Dendritic cell treated with granulocyte-macrophage colony-stimulating factor and Interleukin-4, amounts not matched to agents 40 ng/mL and 50 ng/mL, for 4 days (primary cell): ENCODE measurements at regions not wholly inside any gene's neighbourhood (a gene's known extent, or its start where the extent isn't known, plus 50 kb on each side); places are given as distances from the start of the nearest gene placed in this dataset.
"Not testable (repeated sequence)": the region's sequence is repeated elsewhere in the genome, so short reads cannot be mapped to it uniquely, and the experiment has no call there.

ENCODE experiments used
- H3K27ac Mint-ChIP-seq: one replicate; pipeline ENCODE4 v1.8.0; 2022; ENCODE audit warnings: mild to moderate bottlenecking, mixed read lengths
- H3K27me3 Mint-ChIP-seq: one replicate; pipeline ENCODE4 v1.8.0; 2022; ENCODE audit warnings: mild to moderate bottlenecking, mixed read lengths
- H3K36me3 Mint-ChIP-seq: one replicate; pipeline ENCODE4 v1.8.0; 2022; ENCODE audit warnings: low read depth, mixed read lengths
- H3K4me1 Mint-ChIP-seq: one replicate; pipeline ENCODE4 v1.8.0; 2022; ENCODE audit warnings: low read depth, mixed read lengths
- H3K4me3 Mint-ChIP-seq: one replicate; pipeline ENCODE4 v1.8.0; 2022; ENCODE audit warnings: mild to moderate bottlenecking, moderate library complexity, mixed read lengths
- H3K9me3 Mint-ChIP-seq: one replicate; pipeline ENCODE4 v1.8.0; 2022; ENCODE audit warnings: mixed read lengths
- intact Hi-C: fragments of 100-400 bp; cut with micrococcal nuclease; formaldehyde crosslinking; loops from one replicate; pipeline ENCODE4 v1.15.0; 2022

DNA sequence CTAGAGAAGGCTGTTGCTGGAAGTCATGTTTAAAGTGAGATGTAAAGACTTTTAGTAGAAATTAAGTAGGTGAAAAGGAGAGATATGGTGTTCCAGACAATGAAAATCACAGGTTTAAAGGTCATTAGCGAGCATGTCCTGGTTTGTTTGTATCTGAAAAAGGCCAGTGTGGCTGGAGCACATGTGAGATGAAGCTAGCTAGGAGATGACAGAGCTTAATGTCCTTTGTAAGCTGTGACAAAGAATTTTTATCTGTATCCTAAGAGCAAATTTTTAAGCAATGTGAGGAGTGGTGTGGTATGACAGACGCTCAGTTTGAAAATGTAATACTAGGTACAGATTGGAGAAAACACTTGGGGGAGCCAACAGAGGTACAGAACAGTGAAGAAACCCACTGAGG is 567.2 kb upstream of the ARRDC3 start:
- intact Hi-C loops: no loop called here
- H3K27ac Mint-ChIP-seq: no peak overlapping the region
- no peaks in the 10 kb centered on the region for H3K4me1 Mint-ChIP-seq
- no peaks in the 10 kb centered on the region for H3K9me3 Mint-ChIP-seq
- H3K27me3 Mint-ChIP-seq: no peaks in the 10 kb centered on the region
- no peak overlapping the region for H3K4me3 Mint-ChIP-seq
- H3K36me3 Mint-ChIP-seq: no peaks in the 10 kb centered on the region

DNA sequence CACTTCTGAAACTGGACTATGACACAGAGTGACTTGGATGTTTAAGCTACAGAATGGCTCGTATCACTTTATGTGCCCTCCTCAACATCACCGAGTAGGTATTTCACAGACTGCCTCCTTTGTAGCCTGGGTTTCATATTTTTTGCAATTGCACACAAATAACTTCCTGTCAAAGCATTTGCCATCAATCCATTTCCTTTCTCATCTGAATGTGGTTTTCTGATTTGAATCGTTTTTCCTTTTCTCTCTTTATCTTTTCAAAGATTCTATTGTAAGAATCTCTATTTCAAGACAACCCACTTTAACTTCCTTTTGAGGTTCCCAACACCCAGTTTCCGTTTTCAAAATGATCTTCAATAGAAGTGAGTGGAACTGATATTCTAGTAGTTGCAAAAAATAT is 563.8 kb upstream of the ARRDC3 start:
- Mint-ChIP-seq H3K4me1 (no peaks in the 10 kb centered on the region), H3K36me3 (no peaks in the 10 kb centered on the region), H3K4me3 (no peak overlapping the region), H3K27ac (no peak overlapping the region), H3K27me3 (no peaks in the 10 kb centered on the region), H3K9me3 (no peaks in the 10 kb centered on the region)
- intact Hi-C loops: no loop called here

GRCh38 chr5:91941588-91941987 is 558.5 kb upstream of the ARRDC3 start:
- intact Hi-C loops: no loop called here
- H3K4me1 Mint-ChIP-seq: no peaks in the 10 kb centered on the region
- no peak overlapping the region for H3K27ac Mint-ChIP-seq

DNA sequence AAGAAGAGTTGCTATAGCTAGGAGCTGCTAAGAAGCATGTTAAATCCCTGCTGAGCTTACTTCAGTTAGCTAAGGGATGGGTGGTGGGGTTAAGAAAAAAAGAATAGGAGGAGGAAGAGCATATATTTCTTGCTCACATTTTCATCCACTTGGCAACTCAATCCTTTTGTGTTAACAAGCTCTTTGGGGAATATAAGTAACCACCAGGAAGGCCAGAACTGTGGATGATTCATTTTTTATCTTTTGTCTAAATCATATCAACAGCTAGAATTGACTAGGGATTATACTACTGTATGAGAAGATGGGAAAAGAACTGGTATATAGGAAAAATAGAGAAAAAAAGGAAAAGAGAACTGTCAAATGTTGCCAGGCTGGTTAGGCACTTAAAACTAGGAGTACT is 555.3 kb upstream of the ARRDC3 start:
- H3K4me1 Mint-ChIP-seq: no peaks in the 10 kb centered on the region
- H3K4me3 Mint-ChIP-seq: no peak overlapping the region
- H3K27me3 Mint-ChIP-seq: no peaks in the 10 kb centered on the region
- H3K36me3 Mint-ChIP-seq: no peaks in the 10 kb centered on the region
- no peaks in the 10 kb centered on the region for H3K9me3 Mint-ChIP-seq
- H3K27ac Mint-ChIP-seq: no peak overlapping the region
- intact Hi-C loops: no loop called here

More at GRCh38 chr5:91941588-91941987, 558.5 kb upstream of the ARRDC3 start:
- no peak overlapping the region for H3K4me3 Mint-ChIP-seq
- H3K36me3 Mint-ChIP-seq: no peaks in the 10 kb centered on the region
- no peaks in the 10 kb centered on the region for H3K9me3 Mint-ChIP-seq
- H3K27me3 Mint-ChIP-seq: no peaks in the 10 kb centered on the region

- Mint-ChIP-seq H3K36me3 (no peaks in the 10 kb centered on the region), H3K27me3 (no peaks in the 10 kb centered on the region), H3K4me3 (no peak overlapping the region), H3K9me3 (no peaks in the 10 kb centered on the region), H3K4me1 (no peaks in the 10 kb centered on the region), H3K27ac (no peak overlapping the region)
- intact Hi-C loops: no loop called here
Measured at GRCh38 chr5:91937121-91937520, 554.0 kb upstream of the ARRDC3 start.

- intact Hi-C loops: no loop called here
- Mint-ChIP-seq H3K27me3 (no peaks in the 10 kb centered on the region), H3K9me3 (no peaks in the 10 kb centered on the region), H3K4me1 (no peaks in the 10 kb centered on the region), H3K4me3 (no peak overlapping the region), H3K27ac (no peak overlapping the region), H3K36me3 (no peaks in the 10 kb centered on the region)
Measured at GRCh38 chr5:91929522-91929817, 546.4 kb upstream of the ARRDC3 start.

GRCh38 chr5:91928754-91929521 is 545.8 kb upstream of the ARRDC3 start:
- H3K27ac Mint-ChIP-seq: no peak overlapping the region
- no peaks in the 10 kb centered on the region for H3K27me3 Mint-ChIP-seq
- no peaks in the 10 kb centered on the region for H3K36me3 Mint-ChIP-seq
- intact Hi-C loops: no loop called here
- H3K4me1 Mint-ChIP-seq: no peaks in the 10 kb centered on the region
- no peak overlapping the region for H3K4me3 Mint-ChIP-seq
- no peaks in the 10 kb centered on the region for H3K9me3 Mint-ChIP-seq

- Mint-ChIP-seq H3K4me1 (no peaks in the 10 kb centered on the region), H3K4me3 (no peak overlapping the region), H3K9me3 (no peaks in the 10 kb centered on the region), H3K27me3 (no peaks in the 10 kb centered on the region), H3K27ac (no peak overlapping the region), H3K36me3 (no peaks in the 10 kb centered on the region)
- intact Hi-C loops: no loop called here
Measured at GRCh38 chr5:91927439-91927838, 544.3 kb upstream of the ARRDC3 start.

DNA sequence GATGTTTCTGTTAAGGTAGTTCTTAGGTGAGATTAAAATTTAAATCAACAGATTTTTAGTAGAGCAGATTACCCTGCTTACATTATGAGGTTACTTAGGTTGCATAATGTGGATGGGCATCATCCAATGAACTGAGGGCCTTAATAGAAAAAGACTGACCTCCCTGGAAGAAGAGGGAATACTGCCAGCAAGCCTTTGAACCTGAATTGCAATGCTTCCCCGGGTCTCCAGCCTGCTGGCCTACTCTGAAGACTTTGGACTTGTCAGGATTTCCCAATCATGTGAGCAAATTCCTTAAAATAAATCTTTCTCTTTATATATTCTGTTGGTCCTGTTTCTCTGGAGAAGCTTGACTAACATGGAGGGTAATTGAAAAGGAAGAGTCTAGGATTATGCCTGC is 542.1 kb upstream of the ARRDC3 start:
- H3K9me3 Mint-ChIP-seq: no peaks in the 10 kb centered on the region
- H3K4me1 Mint-ChIP-seq: no peaks in the 10 kb centered on the region
- H3K4me3 Mint-ChIP-seq: no peak overlapping the region
- H3K27me3 Mint-ChIP-seq: no peaks in the 10 kb centered on the region
- no peaks in the 10 kb centered on the region for H3K36me3 Mint-ChIP-seq
- intact Hi-C loops: no loop called here
- no peak overlapping the region for H3K27ac Mint-ChIP-seq

- H3K9me3 Mint-ChIP-seq: peaks cover 20% of the 10 kb centered on the region
- H3K4me1 Mint-ChIP-seq, H3K27ac Mint-ChIP-seq, intact Hi-C loops, H3K27me3 Mint-ChIP-seq, H3K4me3 Mint-ChIP-seq, H3K36me3 Mint-ChIP-seq: not testable (repeated sequence)
Measured at GRCh38 chr5:91917037-91917814, 534.1 kb upstream of the ARRDC3 start.

- intact Hi-C loops: no loop called here
- H3K9me3 Mint-ChIP-seq: peaks cover 13% of the 10 kb centered on the region
- no peak overlapping the region for H3K27ac Mint-ChIP-seq
- H3K36me3 Mint-ChIP-seq: no peaks in the 10 kb centered on the region
- H3K4me3 Mint-ChIP-seq: no peak overlapping the region
- no peaks in the 10 kb centered on the region for H3K4me1 Mint-ChIP-seq
- H3K27me3 Mint-ChIP-seq: no peaks in the 10 kb centered on the region
Measured at GRCh38 chr5:91910655-91911054, 527.5 kb upstream of the ARRDC3 start.

GRCh38 chr5:91910247-91910646 is 527.1 kb upstream of the ARRDC3 start:
- intact Hi-C loops: no loop called here
- H3K36me3 Mint-ChIP-seq: no peaks in the 10 kb centered on the region
- H3K4me3 Mint-ChIP-seq: no peak overlapping the region
- no peak overlapping the region for H3K27ac Mint-ChIP-seq
- peaks cover 11% of the 10 kb centered on the region for H3K9me3 Mint-ChIP-seq
- no peaks in the 10 kb centered on the region for H3K27me3 Mint-ChIP-seq
- H3K4me1 Mint-ChIP-seq: no peaks in the 10 kb centered on the region

GRCh38 chr5:91906494-91906893 is 523.4 kb upstream of the ARRDC3 start:
- H3K27ac Mint-ChIP-seq: no peak overlapping the region
- H3K4me1 Mint-ChIP-seq: no peaks in the 10 kb centered on the region
- no peaks in the 10 kb centered on the region for H3K36me3 Mint-ChIP-seq
- H3K4me3 Mint-ChIP-seq: no peak overlapping the region
- intact Hi-C loops: no loop called here
- H3K27me3 Mint-ChIP-seq: no peaks in the 10 kb centered on the region
- no peaks in the 10 kb centered on the region for H3K9me3 Mint-ChIP-seq

DNA sequence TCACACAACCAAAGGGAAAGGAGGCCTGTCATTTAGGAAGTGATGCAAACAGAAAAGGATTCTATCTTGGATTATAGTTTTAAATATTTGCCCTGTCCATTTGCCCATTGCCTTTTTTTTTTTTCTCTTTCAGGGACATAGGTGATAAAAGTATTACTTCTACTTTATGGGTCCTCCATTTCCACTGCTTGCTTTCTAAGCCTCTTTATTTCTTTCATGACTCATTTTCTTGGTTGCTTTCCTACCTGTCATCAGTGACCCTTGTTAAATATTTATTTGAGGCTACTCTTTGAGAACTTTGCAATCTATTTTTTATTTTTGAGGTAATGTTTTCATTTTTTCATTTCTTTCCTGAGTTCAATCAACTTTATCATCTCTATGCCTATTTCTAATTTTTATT is 522.9 kb upstream of the ARRDC3 start:
- Mint-ChIP-seq H3K36me3 (no peaks in the 10 kb centered on the region), H3K27me3 (no peaks in the 10 kb centered on the region), H3K9me3 (no peaks in the 10 kb centered on the region), H3K4me1 (no peaks in the 10 kb centered on the region), H3K27ac (no peak overlapping the region), H3K4me3 (no peak overlapping the region)
- intact Hi-C loops: no loop called here

DNA sequence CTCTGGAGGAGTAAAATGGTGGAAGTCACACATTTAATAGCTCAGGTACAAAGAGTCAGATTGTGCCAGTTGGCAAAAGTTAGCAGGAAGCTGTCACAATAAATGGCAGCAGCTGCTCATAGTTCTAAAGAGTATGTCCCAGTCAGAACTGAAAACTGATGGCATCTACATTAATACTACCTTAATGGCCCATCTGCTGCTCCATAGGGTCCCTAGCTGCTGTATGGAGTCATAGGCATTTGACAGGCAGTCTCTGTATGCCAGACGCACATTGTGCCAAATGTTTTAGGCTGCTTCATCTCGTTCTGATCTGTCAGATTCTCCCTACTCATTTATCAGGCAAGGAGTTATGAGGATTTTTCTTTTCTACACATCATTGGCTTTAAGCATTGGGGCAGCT is 515.8 kb upstream of the ARRDC3 start:
- Mint-ChIP-seq H3K27me3 (no peaks in the 10 kb centered on the region), H3K9me3 (no peaks in the 10 kb centered on the region), H3K4me1 (no peaks in the 10 kb centered on the region), H3K36me3 (no peaks in the 10 kb centered on the region), H3K27ac (no peak overlapping the region), H3K4me3 (no peak overlapping the region)
- intact Hi-C loops: no loop called here
